OCI-LY3 (cell line): ENCODE measurements at regions not wholly inside any gene's neighbourhood (a gene's known extent, or its start where the extent isn't known, plus 50 kb on each side); places are given as distances from the start of the nearest gene placed in this dataset.

Experiments
- EZH2phosphoT487 ChIP-seq: fragments of 200-600 bp; shearing (Covaris generic); IDR thresholded peaks from 2 replicates; pipeline ENCODE4 v1.6.1; 2018; ENCODE audit warnings: antibody characterized with exemption, mixed run types, low read depth
- TF ChIP-seq, protein P1 (sequence below): fragments of 200-600, 300-600 bp; sonication (generic); IDR thresholded peaks from 2 replicates; pipeline ENCODE4 v1.5.1; 2014; ENCODE audit warnings: antibody characterized with exemption, low read length, low read depth

DNA sequence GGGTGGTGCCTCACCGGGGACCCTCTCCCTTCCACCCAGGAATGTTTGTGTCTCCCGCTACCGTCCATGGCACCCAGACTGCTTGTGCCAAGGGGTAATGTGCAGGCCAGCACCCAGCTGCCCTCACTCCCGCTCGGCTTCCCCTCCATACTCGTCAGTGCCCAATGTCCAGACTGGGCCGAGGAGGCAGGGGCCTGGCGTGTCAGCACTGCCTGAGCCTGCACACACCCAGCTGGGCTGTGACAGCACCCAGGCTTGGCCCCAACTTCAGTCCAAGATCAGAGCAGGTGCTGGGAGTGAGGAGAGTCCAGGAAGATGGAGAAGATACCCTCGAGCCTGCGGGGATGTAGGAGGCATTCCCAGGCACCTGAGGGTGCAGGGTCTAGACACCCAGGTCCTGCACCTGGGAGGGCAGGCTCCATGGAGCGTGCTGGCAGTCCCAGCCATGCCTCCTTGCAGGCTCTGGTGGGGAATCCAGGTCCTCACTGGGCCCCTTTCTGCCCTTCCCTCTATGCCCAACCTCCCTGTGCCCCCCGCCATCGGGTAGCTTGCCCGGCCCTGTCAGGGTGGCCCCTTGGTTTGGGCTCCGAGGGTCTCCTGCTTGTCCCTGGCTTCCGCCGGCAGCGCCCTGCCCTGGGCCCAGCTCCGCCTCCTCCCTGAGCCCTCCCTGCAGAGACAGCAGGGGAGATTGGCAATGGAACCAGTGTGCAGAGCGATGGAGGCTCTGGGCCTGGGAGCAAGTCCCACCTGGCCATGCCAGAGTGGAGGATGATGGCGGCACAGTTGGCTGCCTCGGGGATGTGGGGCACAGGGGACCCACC, 250.8 kb upstream of the EDIL3 start:
- TF ChIP-seq, protein P1, sequence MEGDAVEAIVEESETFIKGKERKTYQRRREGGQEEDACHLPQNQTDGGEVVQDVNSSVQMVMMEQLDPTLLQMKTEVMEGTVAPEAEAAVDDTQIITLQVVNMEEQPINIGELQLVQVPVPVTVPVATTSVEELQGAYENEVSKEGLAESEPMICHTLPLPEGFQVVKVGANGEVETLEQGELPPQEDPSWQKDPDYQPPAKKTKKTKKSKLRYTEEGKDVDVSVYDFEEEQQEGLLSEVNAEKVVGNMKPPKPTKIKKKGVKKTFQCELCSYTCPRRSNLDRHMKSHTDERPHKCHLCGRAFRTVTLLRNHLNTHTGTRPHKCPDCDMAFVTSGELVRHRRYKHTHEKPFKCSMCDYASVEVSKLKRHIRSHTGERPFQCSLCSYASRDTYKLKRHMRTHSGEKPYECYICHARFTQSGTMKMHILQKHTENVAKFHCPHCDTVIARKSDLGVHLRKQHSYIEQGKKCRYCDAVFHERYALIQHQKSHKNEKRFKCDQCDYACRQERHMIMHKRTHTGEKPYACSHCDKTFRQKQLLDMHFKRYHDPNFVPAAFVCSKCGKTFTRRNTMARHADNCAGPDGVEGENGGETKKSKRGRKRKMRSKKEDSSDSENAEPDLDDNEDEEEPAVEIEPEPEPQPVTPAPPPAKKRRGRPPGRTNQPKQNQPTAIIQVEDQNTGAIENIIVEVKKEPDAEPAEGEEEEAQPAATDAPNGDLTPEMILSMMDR, result no peak
- no peak for TF ChIP-seq EZH2phosphoT487
